GM12872 (cell line): ENCODE measurements at regions not wholly inside any gene's neighbourhood (a gene's known extent, or its start where the extent isn't known, plus 50 kb on each side); places are given as distances from the start of the nearest gene placed in this dataset.

ENCODE experiments used
- TF ChIP-seq, protein P1 (sequence below): IDR thresholded peaks from 3 replicates; pipeline ENCODE4 v1.5.1; 2011; ENCODE audit warnings: low read depth, mild to moderate bottlenecking, low read length, moderate library complexity; ENCODE audit not compliant: insufficient read depth

DNA sequence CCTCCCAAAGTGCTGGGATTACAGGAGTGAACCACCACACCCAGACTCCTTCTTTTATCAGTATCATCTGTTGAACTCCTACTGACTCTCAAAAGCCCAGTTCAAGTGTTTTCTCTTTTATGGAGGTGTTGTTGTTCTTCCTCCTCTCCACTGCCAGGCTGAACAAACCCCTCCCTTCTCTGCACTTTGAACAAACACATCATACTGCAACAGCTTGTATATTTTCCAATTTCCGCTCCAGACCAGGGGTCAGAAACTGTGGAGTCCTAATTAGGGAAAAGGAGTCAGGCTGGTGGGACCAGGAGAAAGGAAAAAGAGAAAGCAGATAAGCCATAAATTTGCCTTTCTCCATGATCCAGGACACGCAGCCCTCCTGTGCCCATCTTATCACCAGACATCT, 148.1 kb upstream of the HMHB1 start:
- TF ChIP-seq, protein P1, sequence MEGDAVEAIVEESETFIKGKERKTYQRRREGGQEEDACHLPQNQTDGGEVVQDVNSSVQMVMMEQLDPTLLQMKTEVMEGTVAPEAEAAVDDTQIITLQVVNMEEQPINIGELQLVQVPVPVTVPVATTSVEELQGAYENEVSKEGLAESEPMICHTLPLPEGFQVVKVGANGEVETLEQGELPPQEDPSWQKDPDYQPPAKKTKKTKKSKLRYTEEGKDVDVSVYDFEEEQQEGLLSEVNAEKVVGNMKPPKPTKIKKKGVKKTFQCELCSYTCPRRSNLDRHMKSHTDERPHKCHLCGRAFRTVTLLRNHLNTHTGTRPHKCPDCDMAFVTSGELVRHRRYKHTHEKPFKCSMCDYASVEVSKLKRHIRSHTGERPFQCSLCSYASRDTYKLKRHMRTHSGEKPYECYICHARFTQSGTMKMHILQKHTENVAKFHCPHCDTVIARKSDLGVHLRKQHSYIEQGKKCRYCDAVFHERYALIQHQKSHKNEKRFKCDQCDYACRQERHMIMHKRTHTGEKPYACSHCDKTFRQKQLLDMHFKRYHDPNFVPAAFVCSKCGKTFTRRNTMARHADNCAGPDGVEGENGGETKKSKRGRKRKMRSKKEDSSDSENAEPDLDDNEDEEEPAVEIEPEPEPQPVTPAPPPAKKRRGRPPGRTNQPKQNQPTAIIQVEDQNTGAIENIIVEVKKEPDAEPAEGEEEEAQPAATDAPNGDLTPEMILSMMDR, result no peak

DNA sequence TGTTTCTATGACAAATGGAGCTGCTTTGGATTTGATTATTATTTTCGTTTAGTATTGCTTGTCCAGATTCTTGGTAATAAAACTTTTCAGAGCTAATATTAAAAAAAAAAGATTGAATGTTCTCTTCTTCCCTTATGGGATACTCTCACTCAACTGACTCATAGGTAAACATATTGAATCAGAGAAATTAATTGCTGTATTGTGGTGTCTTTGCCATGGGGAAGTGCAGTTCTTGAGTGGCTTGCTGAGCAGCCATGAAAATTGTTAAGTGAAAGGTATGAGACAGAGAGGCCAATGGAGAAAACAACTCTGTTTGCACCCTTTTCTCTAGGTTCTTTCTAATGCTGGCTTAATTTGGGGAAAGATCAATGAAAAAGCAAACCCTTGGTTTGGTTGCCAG, 149.9 kb upstream of the HMHB1 start:
- TF ChIP-seq, protein P1, result no peak

DNA sequence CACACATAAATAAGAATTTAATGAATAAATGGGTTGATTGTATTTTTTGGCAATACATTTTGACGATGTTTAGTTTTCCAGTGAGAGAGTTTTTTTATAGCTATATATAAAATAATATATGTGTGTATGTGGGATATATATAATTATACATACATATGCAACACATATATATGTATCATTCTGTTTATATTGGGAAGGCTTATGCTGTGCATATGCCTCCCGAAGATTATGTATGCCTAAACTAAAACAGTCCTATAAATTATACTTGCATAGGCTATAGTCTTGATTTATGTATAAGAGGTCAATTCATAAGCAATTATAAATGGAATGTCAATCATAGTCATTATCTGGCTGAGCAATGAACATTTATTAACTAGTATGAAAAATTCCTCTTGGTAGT, 151.3 kb upstream of the HMHB1 start:
- TF ChIP-seq, protein P1, result no peak

DNA sequence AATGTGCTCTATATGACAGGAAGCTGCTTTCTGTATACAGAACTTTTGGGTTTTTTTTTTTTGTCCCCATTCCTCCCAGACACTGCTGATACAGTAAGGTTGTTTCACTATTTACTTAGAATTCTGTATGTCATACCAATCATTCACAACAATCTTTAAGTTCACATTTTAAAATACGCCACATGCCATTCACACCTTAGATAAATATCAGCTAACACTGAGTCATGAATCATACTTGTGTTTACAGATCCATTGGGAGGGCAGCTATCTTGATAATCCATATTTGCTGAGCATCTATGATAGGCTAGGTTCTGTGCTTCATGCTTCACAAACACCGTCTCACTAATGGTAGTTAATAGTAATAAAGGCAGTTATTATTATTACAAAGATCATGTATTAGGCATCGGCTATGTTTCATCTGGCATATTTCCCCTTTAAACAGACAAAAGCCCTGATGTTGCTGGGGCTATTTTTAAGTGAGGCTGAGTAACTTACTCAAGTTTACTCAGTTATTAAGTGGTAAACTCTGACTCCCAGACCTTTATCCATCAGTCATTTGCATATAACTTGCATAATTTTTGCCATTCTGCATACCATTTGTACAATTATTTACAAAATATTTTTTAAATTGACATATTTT, 152.2 kb upstream of the HMHB1 start:
- TF ChIP-seq, protein P1, result no peak

DNA sequence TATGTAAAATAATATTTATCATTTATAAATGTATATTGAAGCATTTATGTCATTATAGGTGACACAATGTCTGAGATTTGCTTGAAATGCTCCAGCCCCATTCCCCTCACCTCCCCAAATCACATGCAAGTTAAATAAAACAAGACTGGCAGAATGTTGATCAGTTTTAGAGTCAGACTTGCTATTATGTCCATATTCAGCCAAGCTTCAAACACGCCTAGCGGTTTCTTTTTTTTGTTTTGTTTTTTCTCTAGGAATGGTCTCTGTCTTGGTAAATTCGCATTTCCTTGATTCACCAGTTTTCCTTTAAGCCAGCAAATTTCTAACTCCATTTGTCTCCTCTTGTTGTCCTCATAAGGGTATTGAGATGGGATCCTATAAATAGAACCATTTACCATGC, 153.0 kb upstream of the HMHB1 start:
- TF ChIP-seq, protein P1, result no peak

DNA sequence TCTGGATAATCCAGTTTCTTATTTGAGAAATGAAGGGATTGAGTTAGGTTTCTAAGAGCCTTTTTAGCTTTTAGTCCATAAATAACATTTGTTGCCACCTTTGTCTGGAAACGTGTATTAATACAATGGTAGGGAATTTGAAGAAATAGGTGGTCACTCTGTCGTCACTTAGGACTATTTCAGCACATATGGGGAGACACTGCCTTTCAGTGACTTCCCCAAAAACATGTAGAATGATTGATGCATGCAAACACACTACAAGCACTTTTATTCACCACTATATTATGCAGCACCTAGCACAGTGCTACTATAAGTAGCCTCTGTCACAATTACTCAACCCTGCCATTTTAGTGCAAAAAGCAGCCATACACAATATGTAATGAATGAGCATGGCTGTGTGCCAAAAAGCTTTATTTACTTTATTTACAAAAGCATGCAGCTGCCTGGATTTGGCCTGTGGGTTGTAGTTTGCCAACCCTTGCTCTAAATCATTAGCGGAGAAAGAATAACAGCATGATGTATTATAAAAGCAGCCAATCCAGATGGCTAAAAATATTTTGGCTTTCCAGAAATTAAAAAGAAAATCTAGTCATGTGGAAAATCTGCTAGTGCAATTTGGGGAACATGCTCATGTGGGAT, 154.2 kb upstream of the HMHB1 start:
- TF ChIP-seq, protein P1, result no peak

DNA sequence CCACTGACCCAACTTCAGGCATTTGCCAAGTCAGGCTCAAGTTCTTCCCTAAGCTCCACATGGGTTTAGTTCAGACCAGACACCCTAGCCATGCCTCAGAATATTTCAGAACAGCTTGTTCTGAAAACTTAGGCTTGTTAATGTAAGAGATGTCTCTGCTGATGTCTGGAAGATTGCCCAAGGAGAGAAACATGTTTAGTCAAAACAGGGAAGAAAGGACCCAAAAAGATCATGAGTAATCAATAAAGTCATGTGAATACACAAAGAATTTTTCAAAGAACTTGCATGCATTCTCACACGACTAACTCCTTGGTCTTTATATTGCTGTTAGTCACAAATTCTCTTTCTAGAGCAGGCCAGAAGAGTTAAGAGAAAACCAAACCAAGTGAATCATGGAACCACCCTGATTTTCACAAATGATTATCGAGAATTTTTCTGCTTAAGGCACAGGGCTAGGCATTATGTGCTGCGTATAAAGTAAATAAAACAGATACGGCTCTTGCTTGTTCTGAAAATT, 158.1 kb upstream of the HMHB1 start:
- TF ChIP-seq, protein P1, result no peak
